Activated CD4-positive, alpha-beta T cell treated with anti-CD3 and anti-CD28 coated beads, Interleukin-2, amount 50 U/mL, for 4 hours (primary cell): ENCODE measurements at regions not wholly inside any gene's neighbourhood (a gene's known extent, or its start where the extent isn't known, plus 50 kb on each side); places are given as distances from the start of the nearest gene placed in this dataset.
"Not testable (repeated sequence)": the region's sequence is repeated elsewhere in the genome, so short reads cannot be mapped to it uniquely, and the experiment has no call there.

ENCODE experiments used
- DNase-seq, 2 experiments: peaks; one replicate each; pipeline ENCODE4 v3.0.0-alpha.2; 2020

DNA sequence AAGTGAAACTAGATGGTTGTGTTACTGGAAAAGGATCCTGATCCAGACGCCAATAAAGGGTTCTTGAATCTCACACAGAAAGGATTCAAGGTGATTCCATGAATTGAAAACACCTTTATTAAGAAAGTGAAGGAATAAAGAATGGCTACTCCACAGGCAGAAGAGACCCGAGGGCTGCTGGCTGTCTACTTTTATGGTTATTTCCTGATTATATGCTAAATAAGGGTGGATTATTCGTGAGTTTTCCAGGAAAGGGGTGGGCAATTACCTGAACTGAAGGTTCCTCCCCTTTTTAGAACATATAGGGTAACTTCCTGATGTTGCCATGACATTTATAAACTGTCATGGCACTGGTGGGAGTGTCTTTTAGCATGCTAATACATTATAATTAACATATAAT lies 50.9 kb upstream of the WARS2 start:
- DNase-seq: no peak

DNA sequence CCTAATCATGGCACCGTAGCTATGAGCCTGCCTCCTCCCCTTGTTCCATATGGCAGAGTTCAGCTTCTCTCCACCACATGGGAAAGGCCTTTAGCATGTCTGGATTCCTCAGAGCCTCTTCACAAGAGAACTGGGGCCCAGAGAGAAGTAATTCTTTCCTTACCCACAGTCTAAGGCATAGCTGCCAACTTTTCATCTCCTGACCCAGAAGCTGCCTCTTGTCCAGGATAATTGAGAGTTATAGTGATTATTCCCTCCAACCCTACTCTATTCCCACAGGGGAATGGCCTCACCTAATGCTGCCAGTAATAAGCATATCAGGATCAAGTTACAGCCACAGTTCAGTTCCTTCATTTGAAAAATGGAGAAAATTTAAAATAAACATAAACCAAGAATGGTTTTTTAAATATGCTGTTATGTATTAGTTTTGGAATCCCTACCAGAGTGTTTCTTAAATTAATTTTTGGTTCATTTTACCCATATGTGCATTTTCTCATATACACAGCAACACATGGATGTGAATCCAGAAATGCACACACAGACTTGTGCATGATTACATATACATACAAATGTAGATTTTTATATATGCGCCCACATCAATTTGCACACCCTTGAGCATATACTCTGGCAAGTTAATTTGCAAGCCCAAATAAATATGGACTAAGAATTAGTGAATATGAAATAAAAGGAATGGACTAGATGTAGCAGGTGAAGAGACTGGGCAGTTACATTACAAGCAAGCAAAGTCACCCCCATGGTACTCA lies 63.9 kb upstream of the WARS2 start:
- no peak for DNase-seq

DNA sequence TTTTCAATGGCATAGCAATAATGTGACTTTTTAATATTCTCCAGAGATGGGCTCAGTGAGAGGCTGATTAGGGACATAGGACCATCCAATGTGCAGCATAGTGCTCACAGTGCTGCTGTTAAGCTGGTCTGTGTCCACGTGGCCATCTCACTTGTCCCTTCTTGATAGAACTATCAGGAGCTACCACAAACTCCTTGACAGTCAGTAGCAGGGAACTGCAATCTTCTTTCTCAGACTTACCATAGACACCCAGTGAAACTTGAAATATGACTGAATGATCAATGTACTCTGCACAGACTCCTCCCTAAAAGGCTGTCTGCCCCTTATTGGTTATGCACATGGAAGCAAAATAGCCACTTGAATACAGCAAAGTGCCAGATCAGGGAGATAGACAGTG lies 64.5 kb upstream of the WARS2 start:
- DNase-seq: no peak

DNA sequence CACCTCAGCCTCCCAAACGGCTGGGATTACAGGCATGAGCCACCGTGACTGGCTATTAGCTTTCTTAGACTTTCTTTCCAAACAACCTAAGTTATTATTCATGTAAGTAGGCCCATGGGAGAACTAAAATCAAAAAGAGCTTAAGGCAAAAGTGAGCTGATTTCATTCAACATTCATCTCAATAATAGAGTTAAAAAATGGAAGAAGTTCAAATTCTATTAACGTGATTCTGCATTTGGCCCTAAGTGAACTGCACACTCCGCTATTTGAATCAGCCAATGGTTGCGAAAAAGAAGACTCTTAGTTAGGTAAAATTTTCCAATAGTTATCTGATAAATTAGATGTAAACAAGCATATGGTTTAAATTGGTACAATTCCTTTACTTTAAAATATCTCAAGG lies 68.6 kb upstream of the WARS2 start:
- DNase-seq: no peak

DNA sequence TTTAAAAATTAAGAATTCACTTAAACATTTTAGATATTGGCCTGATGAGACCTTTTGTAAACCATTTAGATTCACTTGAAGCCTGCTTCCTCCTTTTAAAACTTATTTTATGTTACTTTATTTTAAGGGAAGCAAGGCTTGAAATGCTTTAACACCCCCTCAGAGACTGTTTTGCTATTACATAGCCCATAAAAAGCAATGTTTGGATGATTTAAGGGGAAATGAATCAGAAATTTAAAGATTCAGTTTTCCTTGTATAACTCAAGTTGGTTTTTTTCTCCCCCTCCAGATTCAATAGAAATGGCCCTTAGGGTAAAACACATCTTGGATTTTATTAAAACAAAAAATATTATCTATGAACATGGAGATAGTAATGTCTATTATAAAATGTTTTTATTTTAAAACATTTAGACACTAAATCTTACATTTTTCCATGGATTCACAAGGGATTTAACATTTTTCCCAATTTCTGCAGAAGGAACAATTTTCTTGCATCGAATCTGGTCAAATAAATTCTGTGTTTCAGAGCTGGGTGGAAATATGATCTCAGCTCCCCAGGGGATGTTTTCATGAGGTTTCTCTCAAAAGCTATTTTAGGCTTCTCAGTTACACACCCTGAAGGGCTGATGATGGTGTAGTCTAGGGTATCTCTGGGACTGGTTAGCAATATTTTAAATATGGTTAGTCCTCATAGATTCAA lies 69.3 kb upstream of the WARS2 start:
- DNase-seq: no peak

DNA sequence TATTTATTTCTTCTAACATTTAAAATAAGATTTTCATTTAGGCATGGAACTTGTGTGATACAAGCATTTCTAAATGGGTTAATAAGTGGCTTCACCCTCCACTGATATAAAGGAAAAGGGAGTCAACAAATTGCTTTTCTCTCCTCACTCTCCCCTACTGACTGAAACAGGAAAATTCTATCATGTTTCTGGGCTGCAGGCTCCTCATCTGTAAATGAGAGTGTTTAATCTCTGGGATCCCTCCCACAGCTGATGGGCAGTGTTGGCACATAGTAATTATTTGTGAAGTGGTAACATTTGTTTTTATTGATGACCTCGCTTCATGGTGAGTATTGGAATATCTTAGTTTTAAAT lies 69.8 kb upstream of the WARS2 start:
- DNase-seq: no peak

DNA sequence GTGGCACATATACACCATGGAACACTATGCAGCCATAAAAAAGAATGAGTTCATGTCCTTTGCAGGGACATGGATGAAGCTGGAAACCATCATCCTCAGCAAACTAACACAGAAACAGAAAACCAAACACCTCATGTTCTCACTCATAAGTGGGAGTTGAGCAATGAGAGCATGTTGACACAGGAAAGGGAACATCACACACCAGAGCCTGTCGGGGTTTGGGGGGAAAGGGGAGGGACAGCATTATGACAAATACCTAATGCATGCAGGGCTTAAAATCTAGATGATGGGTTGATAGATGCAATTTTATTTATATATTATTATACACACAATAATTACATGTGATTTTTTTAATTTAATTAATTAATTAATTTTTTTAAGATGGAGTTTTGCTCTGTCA lies 72.8 kb upstream of the WARS2 start:
- DNase-seq: not testable (repeated sequence)

DNA sequence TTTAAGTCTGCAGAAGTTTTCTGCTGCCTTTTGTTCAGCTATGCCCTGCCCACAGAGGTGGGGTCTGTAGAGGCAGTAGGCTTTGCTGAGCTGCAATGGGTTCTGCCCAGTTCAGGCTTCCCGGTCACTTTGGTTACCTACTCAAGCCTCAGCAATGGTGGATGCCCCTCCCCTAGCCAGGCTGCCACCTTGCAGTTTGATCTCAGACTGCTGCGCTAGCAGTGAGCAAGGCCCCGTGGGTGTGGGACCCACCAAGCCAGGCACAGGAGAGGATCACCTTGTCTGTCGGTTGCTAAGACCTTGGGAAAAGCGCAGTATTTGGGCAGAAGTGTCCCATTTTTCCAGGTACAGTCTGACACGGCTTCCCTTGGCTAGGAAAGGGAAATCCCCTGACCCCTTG lies 74.5 kb upstream of the WARS2 start:
- not testable (repeated sequence) for DNase-seq

DNA sequence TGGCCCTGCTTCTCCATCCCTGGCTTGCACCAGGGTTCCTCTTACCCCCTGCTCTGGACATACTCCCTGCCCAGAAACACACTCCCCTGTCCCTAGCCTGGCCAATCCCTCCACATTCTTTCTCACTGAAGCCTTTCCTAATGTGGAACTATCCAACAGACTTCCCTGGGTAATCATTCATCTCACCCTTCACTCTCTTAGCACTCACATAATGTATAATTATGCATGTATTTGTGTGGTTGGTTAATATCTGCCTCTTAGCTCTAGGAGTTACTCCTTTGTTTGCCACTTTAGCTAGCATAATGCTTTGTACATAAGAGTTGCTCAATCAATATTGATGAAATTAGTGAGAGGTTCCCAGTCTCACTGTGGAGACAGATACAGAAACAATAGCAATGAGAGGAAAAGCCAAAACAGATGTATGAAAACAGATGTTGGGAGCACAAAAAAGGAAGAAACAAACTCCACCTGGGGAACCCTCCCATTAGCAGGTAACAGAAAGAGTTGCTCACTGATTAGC lies 76.9 kb upstream of the WARS2 start:
- no peak for DNase-seq

DNA sequence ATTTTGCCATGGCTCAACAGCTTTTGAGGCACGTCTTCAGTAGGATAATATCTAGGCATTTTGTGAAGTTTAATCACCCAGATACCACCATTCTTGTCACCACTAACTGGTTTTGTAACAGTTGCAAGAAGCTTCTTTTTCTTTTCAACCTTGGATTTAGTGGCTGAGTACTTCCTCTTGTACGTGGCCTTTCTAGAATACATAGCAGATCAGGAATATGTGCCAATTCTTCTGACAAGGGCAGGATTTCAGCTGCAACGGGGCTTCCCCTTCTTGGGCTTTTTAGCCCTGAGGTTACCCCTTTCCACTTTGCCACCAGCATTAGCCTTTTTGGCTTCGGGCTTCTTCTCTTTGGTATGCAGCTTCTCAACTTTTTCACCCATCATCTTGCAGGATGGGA lies 79.3 kb upstream of the WARS2 start:
- no peak for DNase-seq

DNA sequence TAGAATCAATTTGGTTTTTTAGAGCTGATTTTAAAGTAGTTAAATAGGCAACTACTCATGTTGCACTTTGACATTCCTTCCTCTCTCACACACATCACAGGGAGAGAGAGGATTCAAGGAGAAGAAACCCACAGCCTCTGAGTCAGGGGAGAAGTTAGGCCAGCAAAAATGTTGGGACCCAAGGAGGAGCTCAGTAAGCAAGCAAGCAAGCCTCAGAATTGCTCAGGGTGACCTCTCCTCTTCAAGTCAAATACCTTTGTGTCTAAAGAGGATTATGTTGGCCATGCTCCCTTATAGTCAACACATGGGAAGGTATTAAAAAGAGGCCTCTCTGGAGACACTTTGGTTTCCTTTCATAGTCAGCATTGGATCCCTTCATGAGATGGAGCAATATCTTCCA lies 80.5 kb upstream of the WARS2 start:
- DNase-seq: no peak

DNA sequence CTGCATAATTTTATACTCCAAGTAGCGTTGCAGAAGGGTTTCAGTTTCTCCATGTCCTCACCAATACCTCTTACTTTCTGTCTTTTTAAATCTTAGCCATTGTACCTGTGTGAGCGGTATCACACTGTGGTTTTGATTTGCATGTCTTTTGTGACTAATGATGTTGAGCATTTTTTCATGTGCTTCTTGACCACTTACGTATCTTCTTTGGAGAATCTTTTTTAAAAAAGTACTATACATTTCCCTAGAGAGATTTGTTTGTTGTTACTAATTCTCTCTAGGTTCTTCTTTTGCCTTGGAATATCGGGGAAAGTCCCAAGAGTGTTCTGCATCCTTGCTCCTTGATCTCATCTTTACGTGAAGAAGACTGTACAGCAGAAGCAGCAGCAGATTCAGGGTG lies 81.8 kb upstream of the WARS2 start:
- DNase-seq: no peak

DNA sequence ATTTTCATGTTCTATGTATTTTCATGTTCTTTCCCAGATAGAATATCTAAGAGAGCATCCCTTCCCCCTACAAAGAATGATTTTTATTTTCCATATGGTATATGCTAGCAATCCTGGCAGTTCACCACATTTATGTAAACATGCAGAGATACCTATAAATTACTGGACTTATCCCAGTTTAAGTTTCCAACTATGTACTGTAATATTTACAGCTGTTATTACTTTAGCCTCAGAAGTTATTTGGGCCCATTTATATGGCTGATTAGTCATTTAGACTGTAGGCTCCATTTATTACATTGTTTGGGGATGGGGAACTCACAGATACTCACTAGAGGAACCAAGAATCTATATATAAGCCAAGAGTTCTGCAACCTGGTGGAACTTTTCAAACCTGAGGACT lies 84.8 kb upstream of the WARS2 start:
- DNase-seq: no peak

DNA sequence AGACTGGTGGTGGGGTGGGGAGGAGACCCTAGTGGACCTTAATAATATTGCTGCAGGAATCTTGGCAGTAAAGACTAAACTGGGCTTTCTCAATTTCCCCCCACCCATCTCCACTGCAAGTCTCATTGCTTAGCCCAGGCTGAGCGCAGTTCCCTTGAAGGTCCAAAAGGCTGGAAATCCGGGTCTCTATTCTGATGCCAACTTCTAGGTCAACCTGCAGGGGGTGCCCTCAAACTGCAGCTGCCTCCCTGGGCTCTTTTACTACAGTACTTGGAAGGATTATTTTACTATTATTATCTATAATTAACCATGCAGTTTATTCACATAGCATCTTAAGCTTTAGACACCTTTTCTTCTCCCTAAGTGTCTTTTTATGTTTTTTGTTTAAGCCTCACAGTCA lies 85.4 kb upstream of the WARS2 start:
- no peak for DNase-seq

DNA sequence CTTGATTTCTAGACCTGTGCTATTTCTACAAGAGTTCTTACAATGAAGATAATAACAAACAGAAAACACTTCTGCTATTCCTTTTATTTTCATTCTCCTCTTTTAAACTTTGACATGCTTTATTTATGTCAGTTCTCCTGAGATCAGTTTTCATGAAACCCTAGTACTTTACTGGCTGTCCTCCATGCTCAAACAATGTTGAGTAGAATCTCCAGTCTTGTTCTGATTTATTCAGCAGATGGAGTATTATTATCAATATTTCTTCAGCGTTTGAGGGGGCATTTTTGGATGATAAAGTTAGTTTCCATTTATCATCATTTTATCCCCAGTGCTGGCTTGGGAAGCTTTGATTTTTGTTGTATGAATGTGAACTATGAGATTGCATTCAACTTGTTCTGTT lies 85.9 kb upstream of the WARS2 start:
- no peak for DNase-seq

DNA sequence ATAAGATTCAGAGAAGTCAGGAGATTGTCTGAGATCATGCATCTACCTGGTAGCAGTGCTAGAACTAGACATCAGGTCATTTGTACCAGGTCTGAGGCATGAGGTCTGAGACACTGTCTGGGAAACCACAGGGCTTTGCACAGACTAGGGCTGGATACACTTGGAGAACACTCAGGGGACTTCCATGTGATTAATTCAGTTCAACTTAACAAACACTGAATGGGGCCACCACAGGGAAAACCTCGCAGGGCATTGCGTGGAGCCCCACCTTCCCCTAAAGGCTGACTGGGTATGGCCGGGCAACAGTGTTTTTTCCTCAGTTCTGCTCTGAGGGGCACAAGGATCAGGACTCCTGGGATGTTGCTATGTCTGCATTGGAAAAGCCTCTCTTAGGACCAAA lies 86.5 kb upstream of the WARS2 start:
- DNase-seq: no peak

DNA sequence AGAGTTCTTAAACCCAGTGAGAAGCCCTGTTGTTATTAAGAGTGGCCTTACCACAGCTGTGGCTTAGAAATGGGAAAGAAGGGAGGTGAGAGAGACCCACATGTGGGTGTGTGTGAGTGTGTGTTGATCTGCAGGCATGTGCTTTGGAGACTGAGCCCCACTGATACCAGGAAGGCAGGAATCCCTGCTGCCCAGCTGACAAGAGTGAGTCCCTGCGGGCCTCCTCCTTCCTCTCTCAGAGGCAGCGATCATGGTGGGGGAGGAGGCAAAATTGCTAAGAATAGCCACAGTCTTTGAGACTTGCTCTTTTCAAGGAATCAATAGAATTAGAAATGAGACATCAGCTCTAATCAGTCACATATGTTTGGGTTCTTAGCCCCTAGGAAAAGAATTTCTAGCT lies 87.0 kb upstream of the WARS2 start:
- no peak for DNase-seq

DNA sequence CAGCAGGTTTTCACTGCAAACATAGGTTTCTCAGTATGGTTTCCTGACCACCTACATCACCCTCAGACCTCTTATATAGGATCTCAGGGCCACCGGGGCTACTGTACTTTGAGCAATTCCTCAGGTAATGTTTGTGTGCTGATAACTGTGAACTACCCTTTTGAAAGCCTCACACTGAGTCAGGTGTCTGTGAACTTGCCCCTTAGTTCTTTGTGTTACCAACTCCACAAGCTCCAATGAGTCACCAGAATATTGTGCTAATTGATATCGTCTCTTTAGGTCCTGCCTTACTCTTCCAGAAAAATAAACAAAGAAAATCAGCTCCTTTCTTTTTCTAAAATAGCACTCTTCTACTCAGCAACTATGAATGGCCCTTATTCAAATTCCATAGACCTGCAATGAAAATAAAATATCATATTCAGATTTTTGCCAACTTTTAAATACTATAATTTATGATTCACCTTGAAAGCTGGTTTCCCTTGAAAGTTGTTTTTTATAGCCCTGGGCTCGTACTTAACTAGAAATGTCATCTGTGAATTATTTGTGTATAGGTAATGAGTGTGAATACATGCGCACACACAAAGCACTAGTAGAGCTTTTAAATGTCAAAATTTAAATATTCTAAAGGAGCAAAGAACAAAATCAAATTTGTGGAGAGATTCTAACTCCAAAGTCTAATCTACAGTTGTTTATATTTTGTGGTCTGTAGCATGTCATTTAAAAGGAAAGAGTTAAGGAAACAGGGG lies 88.1 kb upstream of the WARS2 start:
- no peak for DNase-seq

DNA sequence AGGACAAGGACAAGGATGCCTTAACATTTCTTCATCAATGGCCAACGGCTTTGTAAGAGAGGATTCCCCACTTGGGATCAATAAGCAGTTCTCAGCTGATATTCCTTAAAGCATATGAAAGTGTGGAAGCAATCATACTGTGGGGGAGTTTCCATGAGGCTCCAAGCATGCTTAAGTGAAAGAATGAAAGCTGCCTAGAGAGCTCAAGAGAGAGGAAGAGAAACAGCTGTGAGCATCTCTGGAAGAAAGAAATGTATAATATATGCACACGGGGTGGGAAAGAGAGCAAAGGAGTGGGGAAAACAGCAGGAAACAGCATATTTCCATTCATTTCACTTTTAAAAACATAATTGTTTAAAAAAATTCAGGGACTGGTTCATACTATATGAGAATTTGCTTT lies 94.7 kb upstream of the WARS2 start:
- no peak for DNase-seq

DNA sequence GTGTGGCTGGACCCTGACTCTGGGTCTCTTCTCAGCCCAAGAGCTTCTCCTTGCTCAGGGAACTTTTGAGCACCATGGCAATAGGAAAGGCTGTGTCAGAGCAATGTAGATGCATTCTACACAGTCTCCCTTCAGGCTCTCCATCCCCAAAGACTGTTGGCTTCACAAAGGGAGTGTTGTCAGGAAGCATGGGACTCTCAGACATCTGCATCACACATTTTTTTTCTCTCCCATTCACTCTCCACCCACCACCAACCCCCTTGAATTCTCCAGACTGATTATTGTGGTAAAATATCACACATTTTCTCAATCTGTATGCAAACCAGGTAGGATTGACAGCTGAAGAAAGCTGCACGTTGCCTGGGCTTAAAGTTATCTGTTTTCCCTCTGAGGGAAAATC lies 105.4 kb upstream of the WARS2 start:
- DNase-seq: no peak

DNA sequence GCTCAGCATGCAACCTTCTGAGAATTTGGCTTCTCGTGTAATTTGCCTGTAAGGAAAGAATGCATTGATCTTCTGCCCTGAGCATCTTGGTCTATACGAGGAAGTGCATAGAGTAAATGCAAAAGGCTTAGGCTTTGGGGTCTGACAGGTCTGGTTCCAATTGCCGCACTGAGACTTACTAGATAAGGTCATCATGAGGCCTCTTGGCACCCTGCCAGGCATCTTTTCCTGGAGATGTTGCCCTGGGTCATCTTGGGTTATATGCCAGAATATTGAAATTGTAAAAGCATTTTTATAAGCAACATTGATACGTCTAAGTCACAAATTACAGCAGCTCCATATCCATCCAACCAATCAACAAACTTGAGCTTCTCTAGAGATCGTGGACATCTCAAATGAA lies 108.8 kb upstream of the WARS2 start:
- DNase-seq: no peak

DNA sequence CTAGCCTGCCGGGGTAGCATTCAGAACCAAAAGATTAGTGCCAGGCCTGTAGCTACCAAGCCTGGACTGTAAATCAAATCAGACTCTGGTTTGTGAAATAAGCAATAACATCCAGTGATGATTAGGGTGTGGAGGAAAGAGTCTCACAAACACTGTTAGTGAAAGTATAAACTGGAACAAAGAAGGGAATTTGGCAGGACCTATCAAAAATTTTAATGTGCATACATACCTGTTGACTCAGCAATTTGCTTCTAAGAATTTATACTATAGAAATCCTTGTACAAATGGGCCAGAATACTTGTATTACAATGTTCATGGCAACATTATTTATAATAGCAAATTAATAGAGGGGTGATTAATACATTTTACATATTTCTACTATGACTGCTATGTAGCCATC lies 109.8 kb upstream of the WARS2 start:
- no peak for DNase-seq

DNA sequence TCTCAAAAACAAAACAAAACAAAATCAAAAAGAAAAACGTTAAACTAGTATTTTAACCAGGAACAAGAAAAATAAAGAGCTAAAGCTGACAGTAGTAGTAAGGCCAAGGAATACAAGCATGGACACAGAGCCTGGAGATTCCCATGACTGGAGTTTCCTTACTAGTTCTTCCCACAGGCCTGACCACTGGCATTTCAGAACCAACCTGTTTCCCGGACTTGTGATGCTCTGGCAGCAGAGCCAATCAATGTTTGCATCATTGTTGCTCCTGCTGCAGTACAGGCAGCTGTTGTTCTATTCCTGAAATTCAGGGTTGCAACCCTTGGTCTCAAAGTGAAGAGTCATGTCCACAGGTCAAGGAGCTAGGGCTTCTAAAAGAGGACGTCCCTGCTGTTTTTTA lies 111.3 kb upstream of the WARS2 start:
- no peak for DNase-seq

DNA sequence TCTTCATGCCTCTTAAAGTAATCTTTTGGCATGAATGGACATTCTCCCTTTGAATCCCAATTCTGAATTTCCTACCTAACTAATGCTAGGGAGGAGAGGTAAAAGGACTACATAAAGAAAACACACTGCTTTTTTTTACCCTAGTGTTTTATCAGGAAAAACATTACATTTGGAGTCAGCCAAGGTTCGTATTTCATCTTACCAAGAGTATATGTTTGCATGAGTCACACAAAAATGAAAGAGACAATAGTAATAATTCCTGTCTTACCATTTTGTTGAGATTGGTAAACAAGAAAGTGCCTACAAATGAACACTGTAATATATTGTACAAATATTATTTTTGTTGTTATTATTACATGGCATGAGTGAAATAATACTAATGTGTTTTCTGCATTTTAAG lies 112.9 kb upstream of the WARS2 start:
- no peak for DNase-seq
